GM19351 (cell line): ENCODE measurements at regions not wholly inside any gene's neighbourhood (a gene's known extent, or its start where the extent isn't known, plus 50 kb on each side); places are given as distances from the start of the nearest gene placed in this dataset.

Experiments
- ATAC-seq: cut with Tn5 transposase; IDR thresholded peaks from one replicate; pipeline ENCODE4 v1.9.1; 2021; ENCODE audit warnings: mild to moderate bottlenecking, moderate library complexity; ENCODE audit not compliant: unreplicated experiment

DNA sequence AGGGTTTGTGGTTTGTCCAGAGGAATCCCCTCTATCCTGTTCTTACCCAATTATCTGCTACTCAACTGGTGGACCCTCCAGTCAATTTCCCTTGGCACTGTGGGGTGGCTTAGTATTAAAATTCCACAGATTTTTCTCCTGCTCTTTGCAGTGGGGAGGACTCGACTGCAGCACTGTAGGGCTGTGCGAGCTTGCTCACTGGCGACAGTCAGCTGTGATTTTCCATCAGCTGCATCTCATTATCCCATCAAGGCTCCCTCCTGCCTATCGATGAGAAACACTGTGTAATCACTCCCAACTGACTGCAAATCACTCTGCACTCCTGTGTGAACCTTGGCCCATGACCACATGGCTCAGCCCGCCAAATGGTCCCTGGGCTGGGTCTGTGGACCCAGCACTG, 90.5 kb upstream of the MAF start:
- no peak for ATAC-seq

DNA sequence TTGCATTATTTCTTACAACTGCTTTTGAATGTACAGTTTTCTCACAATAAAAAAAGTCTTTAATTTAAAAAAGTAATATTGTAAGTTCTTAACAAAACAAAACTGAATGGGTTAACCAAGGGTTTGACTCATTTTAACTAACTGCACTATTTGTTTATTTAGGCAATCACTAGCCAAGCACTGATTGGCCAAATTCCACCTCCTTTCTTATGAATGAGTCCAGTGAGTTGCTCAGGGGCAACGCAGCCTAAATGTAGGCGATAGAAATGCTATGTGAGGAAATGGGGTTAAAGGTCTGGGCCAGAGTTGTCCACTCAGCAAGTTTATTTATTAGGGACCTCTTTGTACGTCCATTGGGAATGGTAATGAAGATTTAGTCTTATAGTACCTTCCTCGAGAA, 89.6 kb upstream of the MAF start:
- ATAC-seq = no peak

DNA sequence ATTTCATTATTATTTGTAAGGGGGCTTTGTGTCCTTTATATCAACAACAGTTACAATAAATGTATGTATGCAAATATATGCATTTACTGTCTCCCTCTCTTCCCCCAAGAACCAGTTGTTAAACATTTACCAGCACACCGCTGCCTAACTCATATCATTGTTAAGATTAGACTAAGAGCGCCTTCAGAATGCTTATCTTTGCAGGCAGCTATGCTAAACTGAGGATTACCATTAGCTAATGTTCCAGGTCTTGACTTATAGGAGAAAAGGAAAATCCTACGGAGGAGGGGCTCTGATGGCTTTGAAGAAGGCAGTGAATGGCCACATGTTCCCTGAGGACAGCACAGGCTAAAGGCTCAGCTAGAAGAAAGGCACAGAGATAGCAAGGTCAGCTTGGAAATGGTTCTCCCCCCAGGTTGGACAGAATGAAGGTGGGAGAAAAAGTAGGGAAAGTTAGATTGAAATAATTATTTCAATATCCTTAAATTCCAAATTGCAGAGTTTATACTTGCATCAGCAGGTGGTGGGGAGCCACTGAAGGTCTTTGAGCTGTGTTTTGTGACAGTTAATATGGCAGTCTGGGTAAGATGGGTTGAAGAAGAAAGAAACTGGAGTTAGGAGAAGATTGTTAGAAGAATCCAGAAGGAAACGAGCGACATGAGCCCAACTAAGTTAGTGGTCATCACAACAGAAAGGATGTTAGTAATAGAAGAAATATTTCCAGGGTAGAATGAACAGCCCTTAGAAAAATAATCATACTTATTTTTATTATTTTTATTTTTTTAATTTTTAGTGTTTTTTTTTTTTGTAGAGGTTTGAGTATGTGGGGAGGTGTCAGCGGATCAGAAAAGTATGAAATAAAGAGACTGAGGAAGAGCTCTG, 87.0 kb upstream of the MAF start:
- ATAC-seq = no peak

DNA sequence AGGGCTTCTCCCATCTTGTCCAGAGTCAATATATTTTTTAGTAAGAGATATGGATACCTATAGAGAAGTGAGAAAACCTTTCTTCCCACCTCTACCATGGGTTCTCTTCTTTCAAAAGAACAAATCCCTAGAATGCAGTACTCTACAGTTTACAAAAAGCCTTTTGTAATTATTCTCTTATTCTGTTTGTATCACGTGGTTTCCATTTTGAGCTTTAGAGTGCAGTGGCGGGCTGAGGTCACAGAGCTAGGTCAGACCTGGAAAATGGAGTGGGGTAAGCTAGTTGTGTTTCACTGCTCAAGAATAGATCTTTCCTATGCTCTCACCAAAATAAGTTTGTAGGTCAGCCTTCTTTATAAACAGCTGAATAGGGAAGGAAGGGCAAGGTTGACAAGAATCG, 85.3 kb upstream of the MAF start:
- no peak for ATAC-seq

DNA sequence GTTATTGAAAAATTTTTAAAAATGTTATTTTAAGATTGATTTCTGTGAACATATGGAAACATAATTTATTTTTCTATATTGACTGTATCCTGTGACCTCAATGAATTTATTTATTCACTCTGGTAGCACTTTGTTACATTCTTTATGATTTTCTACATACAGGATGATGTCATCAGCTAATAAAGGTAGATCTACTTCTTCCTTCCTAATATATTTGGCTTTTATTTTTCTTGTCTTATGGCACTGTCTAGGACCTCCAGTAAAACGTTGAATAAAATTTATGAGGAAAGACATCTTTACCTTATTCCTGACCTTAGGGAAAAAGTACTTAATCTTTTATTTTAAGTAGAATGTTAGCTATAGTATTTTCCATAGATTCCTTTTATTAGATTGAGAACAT, 78.8 kb upstream of the MAF start:
- no peak for ATAC-seq

DNA sequence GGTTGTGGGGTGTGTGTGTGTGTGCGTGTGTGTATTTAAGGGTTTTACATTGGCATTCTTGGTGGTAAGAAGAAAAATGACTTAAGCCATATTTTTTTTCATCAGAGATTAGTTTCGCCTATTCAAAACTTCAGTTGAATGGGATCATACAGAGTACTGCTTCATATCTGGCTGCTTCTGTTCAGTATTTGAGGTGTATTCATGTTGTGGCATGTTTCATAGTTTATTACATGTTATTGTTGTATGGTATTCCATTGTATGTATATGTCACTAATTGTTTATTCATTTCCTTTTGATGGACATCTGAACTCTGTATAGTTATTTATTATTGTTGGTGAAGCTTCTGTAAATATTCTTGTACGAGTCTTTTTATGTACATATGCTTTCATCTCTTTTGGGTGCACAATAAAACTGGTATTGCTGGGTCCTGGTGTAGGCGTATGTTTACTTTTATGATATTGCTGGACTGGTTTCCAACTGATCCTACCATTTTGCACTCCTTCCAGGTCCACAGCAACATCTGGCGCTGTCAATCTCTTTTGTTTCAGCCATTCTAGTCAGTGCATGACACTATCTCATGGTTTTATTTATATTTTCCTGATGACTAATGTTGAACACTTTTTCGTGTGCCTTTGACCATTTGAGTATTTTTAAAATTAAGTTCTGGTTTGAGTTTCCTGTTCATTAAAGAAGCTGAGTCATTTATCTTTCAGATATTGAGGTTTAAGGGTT, 77.4 kb upstream of the MAF start:
- ATAC-seq = no peak

DNA sequence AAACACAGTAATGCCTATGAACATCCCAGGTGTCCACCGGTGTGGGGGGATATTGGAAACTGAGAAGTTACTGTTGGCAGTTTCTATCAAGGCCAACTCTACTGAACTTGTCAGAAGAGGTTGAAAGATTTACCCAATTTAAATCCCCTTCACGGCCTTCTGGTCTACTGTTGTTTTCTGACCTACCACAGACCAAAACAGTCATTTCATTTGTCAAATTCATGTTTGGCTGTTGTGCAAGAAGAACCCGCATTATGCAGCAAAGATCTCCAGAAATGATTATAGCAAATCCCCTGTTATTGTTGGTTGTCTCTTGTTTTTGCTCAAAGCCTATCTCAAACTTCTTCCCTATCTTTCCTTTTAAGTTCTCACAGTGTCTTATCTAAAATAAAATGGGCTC, 73.1 kb upstream of the MAF start:
- ATAC-seq = no peak

DNA sequence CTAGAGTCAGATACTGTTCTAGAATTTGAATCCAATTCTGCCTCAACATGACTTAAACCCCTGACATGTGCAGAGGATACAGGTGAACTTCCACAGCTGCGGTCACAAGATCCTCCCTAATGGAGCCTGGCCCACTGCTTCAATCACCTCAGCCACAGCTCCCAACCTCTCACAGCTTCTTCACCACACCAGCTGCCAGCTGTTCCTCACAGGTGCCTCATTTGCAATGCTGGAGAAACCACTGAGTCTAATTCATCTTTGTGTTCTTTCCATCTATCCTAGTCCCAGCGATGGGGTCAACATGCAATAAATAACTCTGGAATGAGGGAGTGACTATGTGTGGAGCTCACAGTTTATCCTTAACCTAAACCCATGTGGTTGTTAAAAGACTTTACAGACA, 72.0 kb upstream of the MAF start:
- ATAC-seq = no peak

DNA sequence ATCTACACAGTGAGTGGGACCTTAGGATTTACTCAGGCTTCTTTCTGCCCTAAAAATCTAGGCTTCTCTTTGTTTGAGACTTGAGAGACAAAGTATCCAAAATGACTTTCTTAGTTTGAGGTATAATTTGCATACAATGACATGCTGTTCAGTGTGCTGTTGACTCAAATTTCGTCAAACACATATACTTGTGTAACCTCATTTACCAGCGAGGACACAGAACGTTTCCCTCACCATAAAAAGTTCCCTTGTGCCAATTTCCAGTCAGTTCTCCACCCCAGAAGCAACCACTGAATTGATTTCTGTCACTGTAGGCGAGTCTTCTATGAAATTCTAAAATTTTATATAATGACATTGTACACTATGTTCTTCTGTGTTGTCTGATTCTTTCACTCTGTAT, 68.0 kb upstream of the MAF start:
- ATAC-seq = no peak

DNA sequence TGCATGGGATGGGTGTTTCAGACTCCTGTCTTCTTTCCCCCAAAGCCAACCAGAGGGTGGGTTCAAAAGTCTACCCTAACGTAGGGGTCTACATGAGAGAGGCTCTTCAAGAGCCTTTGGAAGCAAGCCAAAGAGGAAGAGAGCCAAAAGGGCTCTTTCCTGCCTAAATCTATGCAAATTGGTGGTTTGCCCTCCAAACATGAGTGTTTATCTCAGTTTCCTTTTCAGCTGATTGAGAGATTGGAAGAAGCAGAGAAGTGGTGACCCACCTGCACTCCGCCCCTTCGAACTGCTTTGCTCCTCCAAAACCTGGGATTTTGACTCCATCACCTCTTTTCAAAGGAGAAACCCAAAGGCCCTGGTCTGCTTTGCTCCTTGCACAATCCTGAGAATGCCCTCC, 65.4 kb upstream of the MAF start:
- no peak for ATAC-seq

DNA sequence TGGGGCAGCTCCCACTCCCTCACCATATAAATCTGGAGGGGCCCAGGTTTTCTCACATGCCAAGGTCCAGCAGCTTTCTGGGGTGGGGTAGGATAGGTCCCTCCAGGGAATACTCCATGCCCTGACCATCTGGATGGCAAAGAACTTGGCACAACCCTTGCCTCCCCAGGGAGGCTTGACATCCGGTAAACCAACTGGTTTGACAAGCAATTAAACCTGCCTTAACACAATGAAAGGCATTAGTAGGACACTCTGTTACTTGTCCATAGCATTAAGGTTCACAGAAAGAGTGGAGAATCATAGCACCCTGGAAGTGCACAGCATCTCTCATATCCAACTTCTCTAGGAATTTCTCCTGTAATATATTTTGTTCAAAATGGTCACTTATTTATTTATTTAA, 63.9 kb upstream of the MAF start:
- no peak for ATAC-seq

DNA sequence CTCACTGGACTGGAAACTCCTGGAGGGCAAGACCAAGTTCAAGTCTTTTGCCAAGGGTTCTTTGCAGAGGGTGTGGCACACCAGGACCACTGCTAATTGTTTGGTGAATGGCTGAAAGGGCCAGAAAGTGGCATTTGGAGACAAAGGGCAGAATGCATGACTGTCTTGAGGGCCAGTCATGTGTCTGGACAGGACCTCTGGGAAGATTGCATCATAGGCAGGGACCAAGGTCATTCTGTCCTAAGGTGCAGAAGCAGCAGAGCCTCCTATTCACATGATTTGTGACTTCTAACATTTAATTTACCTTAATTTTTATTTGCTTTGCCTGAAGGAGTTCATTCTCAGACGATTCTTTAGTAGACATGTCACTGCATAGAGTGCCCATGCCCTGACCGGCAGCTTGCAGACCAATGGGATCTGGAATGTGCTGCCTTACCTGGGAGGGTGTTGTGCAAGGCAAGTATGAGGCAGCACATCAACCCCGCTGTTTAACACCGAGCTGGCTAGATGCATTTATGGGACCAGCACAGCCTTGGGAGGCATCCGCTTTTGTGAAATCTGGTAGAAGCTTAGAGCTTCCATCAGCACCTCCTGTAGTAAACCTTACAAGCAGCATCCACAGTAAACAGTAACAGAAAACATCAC, 62.3 kb upstream of the MAF start:
- no peak for ATAC-seq

DNA sequence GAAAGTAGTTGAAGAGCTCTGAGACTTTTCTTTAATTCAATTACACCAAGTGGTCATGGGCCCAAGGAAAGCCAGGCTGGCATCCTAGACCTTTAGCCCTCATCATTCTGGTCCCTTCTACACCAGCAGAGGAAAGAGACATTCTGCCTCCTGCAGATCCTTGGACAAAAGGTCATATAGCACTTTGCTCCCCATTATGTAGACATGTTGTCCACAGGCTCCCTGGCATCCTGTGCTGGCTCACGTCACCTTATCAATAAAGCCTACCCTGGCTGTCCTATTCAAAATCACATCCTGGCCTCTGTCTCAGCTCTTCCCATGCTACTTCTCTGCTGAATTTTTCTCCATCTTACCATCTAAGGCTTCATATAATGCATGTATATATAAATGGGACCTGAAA, 61.6 kb upstream of the MAF start:
- no peak for ATAC-seq

DNA sequence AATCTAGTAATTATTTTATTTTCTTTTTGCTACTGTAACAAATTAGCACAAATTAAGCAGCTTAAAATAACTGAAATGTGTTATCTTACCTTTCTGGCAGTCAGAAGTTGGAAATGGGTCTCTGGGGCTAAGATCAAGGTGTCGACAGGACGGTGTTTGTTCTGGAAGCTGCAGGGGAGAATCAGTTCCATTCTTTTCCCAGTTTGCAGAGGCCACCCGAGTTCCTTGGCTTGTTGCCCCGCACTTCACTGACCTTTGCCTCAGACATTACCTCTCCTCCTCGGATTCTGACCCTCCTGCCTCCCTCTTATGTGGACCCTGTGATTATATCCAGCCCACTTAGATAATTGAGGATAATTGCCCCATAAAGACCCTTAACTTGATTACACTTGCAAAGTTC, 61.0 kb upstream of the MAF start:
- ATAC-seq = no peak

DNA sequence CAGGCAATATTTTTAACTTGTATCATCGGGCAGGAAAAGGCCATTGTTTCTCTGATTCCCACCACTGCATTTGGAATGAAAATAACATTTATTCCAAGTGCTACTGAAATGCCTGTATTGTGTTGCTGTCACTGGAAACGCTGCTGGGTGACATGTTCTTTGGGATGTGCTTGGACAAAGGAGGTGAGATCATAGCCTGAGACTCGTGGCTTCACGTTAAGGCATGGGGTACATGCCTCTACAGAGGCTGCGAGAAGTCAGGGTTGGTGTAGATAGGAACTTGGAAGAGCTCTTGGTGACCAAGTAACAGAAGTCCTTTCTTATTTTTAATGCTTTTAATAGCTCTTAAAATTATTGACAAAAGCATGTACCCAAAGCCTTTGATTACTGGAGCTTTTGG, 58.8 kb upstream of the MAF start:
- no peak for ATAC-seq

DNA sequence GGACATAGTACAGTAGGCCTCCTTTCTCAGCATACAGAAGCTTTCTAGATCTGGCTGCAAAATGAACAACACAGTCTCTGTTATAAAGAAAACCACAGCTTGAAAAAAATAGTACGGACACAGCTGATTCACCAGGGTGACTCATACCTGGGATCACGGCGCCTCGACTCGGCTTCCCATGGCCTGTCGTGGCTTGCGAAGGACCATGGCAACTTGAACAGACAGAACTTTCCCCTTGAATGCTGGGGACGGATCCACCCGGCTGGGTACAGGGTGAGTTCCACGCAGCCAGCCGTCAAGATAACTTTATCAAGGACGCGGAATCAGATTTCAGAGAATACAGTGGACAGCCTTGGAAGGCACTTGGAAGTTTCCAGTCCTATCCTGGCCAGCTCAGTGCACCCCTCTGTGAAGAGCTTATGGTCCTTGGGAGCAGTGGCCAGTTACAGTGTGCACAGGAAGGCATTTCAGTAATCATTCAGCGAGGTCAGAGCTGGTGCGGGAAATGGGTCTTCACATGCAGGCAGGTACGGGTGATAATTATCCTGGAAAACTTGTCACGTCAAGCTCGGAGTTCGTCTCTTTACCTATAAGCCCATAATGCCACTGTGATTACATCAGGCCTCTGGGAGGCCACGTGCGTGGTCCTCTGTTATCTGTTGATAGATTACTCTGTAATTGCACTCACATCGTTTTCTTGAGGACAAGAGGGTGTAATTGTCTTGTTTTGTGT, 57.9 kb upstream of the MAF start:
- no peak for ATAC-seq

DNA sequence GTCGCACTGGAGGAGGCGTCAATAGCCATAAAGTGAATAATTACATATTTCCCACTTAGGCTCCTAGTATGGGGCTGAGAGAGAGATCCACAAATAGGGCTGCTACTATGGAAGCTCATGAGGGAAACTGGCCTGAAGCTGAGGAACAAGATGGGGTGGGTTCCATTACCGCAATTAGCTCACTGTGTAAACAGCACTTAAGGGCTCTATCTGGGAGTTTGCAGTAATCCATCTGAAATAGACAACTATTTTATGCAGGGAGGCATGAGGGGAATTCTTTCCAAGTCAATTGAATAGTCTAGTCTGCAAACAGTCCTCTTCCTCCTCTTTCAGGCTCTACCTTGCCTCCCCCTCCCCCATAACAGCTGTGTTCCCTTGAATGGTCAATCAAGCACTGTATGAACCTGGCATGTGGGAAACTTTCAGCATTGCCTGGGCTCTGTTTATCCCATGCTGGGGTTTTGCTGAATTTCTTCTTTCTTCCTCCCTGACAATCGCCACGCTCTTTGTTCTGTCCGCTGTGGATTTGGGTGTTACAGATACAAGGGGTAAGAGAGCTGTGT, 56.1 kb upstream of the MAF start:
- ATAC-seq = no peak

DNA sequence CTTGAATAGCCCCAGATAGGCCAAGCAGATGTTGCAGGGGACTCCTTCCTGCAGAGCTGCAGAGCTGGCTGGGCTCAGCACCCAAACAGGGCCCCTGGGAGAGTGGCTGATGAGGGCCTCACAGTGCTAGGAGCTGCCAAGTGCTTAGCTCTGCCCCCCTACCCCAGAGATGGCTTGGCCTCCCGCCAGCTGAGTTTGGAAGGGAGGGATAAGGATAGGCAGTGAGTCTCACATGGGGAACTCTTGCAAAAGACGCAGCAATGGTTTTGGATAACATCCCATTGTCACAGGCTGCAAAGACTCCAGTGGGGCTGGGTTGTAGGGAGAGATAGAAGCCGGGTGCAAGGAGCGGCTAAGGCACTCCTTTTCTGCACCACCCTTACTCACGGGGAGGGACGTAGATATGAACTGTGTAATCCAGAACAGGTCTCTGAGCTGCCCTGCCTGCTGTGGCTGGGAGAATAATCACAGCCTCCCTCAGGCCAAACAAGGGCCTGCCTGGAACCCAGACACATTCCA, 52.9 kb upstream of the MAF start:
- no peak for ATAC-seq

DNA sequence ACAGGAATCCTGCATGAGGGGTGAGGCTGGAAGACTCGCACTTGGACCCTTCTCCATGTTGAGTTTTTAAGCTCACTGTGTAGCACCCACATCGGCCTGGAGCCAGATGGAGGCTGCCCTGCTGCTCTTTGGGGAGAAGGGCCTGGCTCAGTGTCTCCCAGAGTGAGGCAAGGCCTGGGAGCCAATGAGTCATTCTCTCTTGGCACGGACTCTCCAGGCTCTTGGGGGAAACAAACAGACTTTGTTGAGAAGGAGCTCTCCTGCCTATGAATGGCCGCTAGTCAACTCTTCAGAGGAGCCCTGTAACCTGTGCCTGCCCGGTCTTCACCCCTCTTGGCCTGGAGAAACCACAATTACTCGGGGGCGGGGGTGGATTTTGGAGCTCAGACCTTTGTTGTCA, 50.8 kb upstream of the MAF start:
- no peak for ATAC-seq
